Panc1 (cell line): ENCODE measurements at regions not wholly inside any gene's neighbourhood (a gene's known extent, or its start where the extent isn't known, plus 50 kb on each side); places are given as distances from the start of the nearest gene placed in this dataset.

Source experiments
- ATAC-seq: fragments of 200-7000 bp; cut with Tn5 transposase; 2 replicates; pipeline ENCODE4 v1.9.1; 2020; ENCODE audit warnings: mild to moderate bottlenecking, moderate library complexity
- BruUV-seq: library from RNA; stranded (reverse); fragments of 400-500 nt; replicated peaks from 2 replicates; lab custom pipeline; 2021; lab: Mats Ljungman, UMichigan
- CTCF ChIA-PET: fragments of 300-600 bp; sonication (Branson Sonifier 250); formaldehyde crosslinking; loops from one replicate; lab custom pipeline; 2022; ENCODE audit warnings: antibody characterized with exemption; lab: Charles Lee
- POLR2A ChIA-PET: fragments of 300-600 bp; sonication (Branson Sonifier 250); formaldehyde crosslinking; loops from one replicate; lab custom pipeline; 2022; ENCODE audit warnings: antibody characterized with exemption; lab: Charles Lee
- DNase-seq: peaks from one replicate; pipeline ENCODE4 v3.0.0-alpha.2; 2010; ENCODE audit warnings: low read depth, low spot score
- H3K27ac ChIP-seq: 2 replicates; pipeline ENCODE4 v1.5.1; 2011; ENCODE audit warnings: mild to moderate bottlenecking, low read length, inconsistent platforms
- H3K27me3 ChIP-seq: fragments of 200-500 bp; sonication (Bioruptor generic); 2 replicates; pipeline ENCODE4 v1.6.0; 2014; ENCODE audit warnings: low read length, inconsistent platforms; ENCODE audit not compliant: control insufficient read depth, insufficient read depth
- H3K36me3 ChIP-seq: fragments of 200-500 bp; sonication (Bioruptor generic); 2 replicates; pipeline ENCODE4 v1.5.1; 2014; ENCODE audit warnings: inconsistent platforms, mild to moderate bottlenecking, low read length, moderate library complexity; ENCODE audit not compliant: control insufficient read depth, insufficient read depth
- H3K4me1 ChIP-seq: 2 replicates; pipeline ENCODE4 v1.5.1; 2011; ENCODE audit warnings: inconsistent platforms, mild to moderate bottlenecking, low read length, moderate library complexity; ENCODE audit not compliant: control insufficient read depth, insufficient read depth
- H3K4me3 ChIP-seq, 2 experiments: 2 replicates each; pipeline ENCODE4 v1.5.1; 2011 to 2012; ENCODE audit warnings: low read depth in 2 of 2, low read length in 2 of 2, mild to moderate bottlenecking in 2 of 2, inconsistent platforms in 1 of 2, moderate library complexity in 1 of 2
- H3K9me3 ChIP-seq: fragments of 200-500 bp; sonication (Bioruptor generic); 2 replicates; pipeline ENCODE4 v1.5.1; 2014; ENCODE audit warnings: low read depth, mild to moderate bottlenecking, inconsistent platforms, low read length, moderate library complexity; ENCODE audit not compliant: control insufficient read depth, insufficient read depth
- CTCF ChIP-seq: fragments of 450-650 bp; IDR thresholded peaks from 2 replicates; pipeline ENCODE4 v1.5.1; 2017; ENCODE audit warnings: mild to moderate bottlenecking
- POLR2AphosphoS5 ChIP-seq: IDR thresholded peaks from 2 replicates; pipeline ENCODE4 v1.6.1; 2012; ENCODE audit warnings: mild to moderate bottlenecking, low read depth, low read length, moderate library complexity
- REST ChIP-seq, 2 experiments: IDR thresholded peaks; 2 replicates each; pipeline ENCODE4 v1.6.1; 2011 to 2012; ENCODE audit warnings: low read depth in 2 of 2, control low read depth in 1 of 2, low read length in 1 of 2, mild to moderate bottlenecking in 1 of 2, moderate library complexity in 1 of 2; ENCODE audit not compliant: insufficient read depth in 1 of 2
- SIN3A ChIP-seq: IDR thresholded peaks from 2 replicates; pipeline ENCODE4 v1.6.1; 2012; ENCODE audit warnings: low read depth, mild to moderate bottlenecking, low read length, moderate library complexity, borderline replicate concordance; ENCODE audit not compliant: insufficient read depth
- TCF7L2 ChIP-seq: IDR thresholded peaks from 2 replicates; pipeline ENCODE4 v1.6.1; 2011; ENCODE audit warnings: mild to moderate bottlenecking, low read depth, low read length, inconsistent platforms
- in situ Hi-C: cut with HindIII; loops from 2 replicates; pipeline ENCODE4 v1.10.0; 2016; ENCODE audit warnings: low sequenced_read_pairs, low pct_unique_long_range_greater_than_20kb
- intact Hi-C: fragments of 100-400 bp; cut with micrococcal nuclease; formaldehyde crosslinking; loops from one replicate; pipeline ENCODE4 v1.10.0; 2022; ENCODE audit not compliant: unreplicated experiment

GRCh38 chr2:18977409-18977808 is 381.0 kb downstream of the OSR1 start:
- Histone ChIP-seq H3K9me3 (no peaks in the 10 kb centered on the region), H3K27ac (no peak overlapping the region), H3K4me1 (no peaks in the 10 kb centered on the region), H3K27me3 (no peaks in the 10 kb centered on the region), H3K4me3 (no peak overlapping the region), H3K36me3 (no peaks in the 10 kb centered on the region)
- DNase-seq (no peak), ATAC-seq (no peak)
- ChIA-PET POLR2A (no interaction called here), CTCF (no interaction called here)
- intact Hi-C loops (no loop called here), in situ Hi-C loops (no loop called here)
- TF ChIP-seq CTCF (no peak), POLR2AphosphoS5 (no peak)
- no TSS peak for BruUV-seq

- H3K9me3 ChIP-seq: no peaks in the 10 kb centered on the region
- no peak overlapping the region for H3K27ac ChIP-seq
- H3K36me3 ChIP-seq: no peaks in the 10 kb centered on the region
- intact Hi-C loops (no loop called here), in situ Hi-C loops (no loop called here)
- H3K4me1 ChIP-seq: no peaks in the 10 kb centered on the region
- BruUV-seq: no TSS peak
- no peak for TF ChIP-seq SIN3A
- no peak for TF ChIP-seq CTCF
- no peak for TF ChIP-seq REST (IDR thresholded peaks at IDR 0.05; ENCODE audit: insufficient read depth in 1 of 2, low read depth in 2 of 2, low read length in 1 of 2)
- no peak for TF ChIP-seq TCF7L2
- TF ChIP-seq POLR2AphosphoS5: no peak
- ChIA-PET CTCF (no interaction called here), POLR2A (no interaction called here)
- DNase-seq (no peak), ATAC-seq (no peak)
- no peak overlapping the region for H3K4me3 ChIP-seq
- no peaks in the 10 kb centered on the region for H3K27me3 ChIP-seq
Observed at GRCh38 chr2:18976168-18976961, 382.1 kb downstream of the OSR1 start.
